Glutamatergic neuron (in vitro differentiated cells): ENCODE measurements at regions not wholly inside any gene's neighbourhood (a gene's known extent, or its start where the extent isn't known, plus 50 kb on each side); places are given as distances from the start of the nearest gene placed in this dataset.

ENCODE experiments used
- DNase-seq: peaks from one replicate; pipeline ENCODE4 v3.0.0; 2022
- H3K27ac Mint-ChIP-seq: one replicate; pipeline ENCODE4 v1.8.0; 2020; ENCODE audit warnings: mild to moderate bottlenecking, mixed read lengths, inconsistent platforms; ENCODE audit not compliant: unreplicated experiment
- H3K27me3 Mint-ChIP-seq: one replicate; pipeline ENCODE4 v1.8.0; 2020; ENCODE audit warnings: mild to moderate bottlenecking, moderate library complexity, mixed read lengths, inconsistent platforms; ENCODE audit not compliant: unreplicated experiment
- H3K36me3 Mint-ChIP-seq: one replicate; pipeline ENCODE4 v1.8.0; 2020; ENCODE audit warnings: mild to moderate bottlenecking, mixed read lengths, inconsistent platforms; ENCODE audit not compliant: unreplicated experiment
- H3K4me1 Mint-ChIP-seq: one replicate; pipeline ENCODE4 v1.8.0; 2020; ENCODE audit warnings: mild to moderate bottlenecking, low read depth, mixed read lengths, inconsistent platforms; ENCODE audit not compliant: unreplicated experiment
- H3K4me3 Mint-ChIP-seq: one replicate; pipeline ENCODE4 v1.8.0; 2020; ENCODE audit warnings: mild to moderate bottlenecking, mixed read lengths, inconsistent platforms; ENCODE audit not compliant: unreplicated experiment
- H3K9me3 Mint-ChIP-seq: one replicate; pipeline ENCODE4 v1.8.0; 2020; ENCODE audit warnings: mild to moderate bottlenecking, moderate library complexity, mixed read lengths, inconsistent platforms; ENCODE audit not compliant: unreplicated experiment
- CTCF ChIP-seq: fragments of 200-600 bp; sonication (generic); IDR thresholded peaks from one replicate; pipeline ENCODE4 v1.5.0; 2021; ENCODE audit not compliant: partially characterized antibody, unreplicated experiment

DNA sequence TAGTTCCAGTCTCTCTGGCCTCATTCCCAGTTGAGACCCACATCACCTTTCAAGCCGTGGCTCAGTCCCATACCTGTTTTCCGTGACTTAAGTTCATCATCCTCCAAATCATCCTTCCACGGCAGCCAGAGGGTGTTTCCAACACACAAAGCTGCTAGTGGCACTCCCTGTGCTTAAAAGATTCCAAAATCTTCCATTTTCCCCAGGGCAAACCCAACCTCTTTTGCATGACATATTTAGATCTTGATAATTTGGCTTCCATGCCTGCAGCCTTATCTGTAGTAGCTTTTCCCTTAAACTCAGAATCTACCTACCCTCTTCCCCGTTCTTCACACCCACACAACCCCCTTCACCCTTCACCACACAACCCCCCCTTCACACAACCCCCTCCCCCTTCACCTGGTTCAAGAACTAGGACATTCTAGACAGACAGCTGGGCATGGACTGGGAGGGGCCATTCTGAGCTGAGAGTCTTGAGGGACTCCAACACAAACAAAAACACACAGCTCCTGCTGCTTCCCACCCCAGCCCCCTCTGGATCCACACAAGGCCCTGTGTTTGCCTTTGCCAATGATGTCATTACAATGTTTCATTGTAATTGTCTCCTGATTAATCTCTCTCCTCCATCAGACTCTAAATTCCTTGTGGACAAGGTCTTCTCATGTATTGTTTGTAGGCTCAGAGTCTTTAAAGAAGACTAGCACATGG lies 268.2 kb downstream of the SH3GL2 start:
- Mint-ChIP-seq H3K9me3 (peaks cover 8% of the 10 kb centered on the region), H3K4me1 (peaks cover 2% of the 10 kb centered on the region), H3K27me3 (no peaks in the 10 kb centered on the region), H3K36me3 (peaks cover 6% of the 10 kb centered on the region), H3K4me3 (no peak overlapping the region), H3K27ac (no peak overlapping the region)
- DNase-seq: no peak
- TF ChIP-seq CTCF: no peak

DNA sequence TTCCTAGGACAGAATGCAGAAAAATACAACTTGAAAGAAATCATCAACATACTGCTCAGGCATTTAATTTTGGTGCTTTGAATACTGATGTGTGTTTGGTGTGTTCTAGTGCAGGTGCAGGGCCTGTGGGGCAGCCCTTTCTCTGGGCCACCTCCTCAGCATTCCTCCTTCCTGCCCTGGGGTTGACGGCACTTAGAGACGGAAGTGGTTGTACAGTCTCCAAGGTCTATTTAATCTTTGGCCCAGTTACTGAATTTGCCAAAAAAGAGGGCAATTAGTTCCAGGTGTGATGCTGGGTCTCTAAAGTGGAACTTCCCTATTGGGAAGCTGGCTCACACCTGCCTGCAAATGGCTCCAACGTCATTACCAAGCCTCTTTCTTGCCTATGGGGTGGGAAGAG lies 269.0 kb downstream of the SH3GL2 start:
- Mint-ChIP-seq H3K36me3 (peaks cover 6% of the 10 kb centered on the region), H3K9me3 (peaks cover 8% of the 10 kb centered on the region), H3K4me1 (peaks cover 4% of the 10 kb centered on the region), H3K4me3 (no peak overlapping the region), H3K27ac (no peak overlapping the region), H3K27me3 (no peaks in the 10 kb centered on the region)
- DNase-seq: no peak
- TF ChIP-seq CTCF: no peak

DNA sequence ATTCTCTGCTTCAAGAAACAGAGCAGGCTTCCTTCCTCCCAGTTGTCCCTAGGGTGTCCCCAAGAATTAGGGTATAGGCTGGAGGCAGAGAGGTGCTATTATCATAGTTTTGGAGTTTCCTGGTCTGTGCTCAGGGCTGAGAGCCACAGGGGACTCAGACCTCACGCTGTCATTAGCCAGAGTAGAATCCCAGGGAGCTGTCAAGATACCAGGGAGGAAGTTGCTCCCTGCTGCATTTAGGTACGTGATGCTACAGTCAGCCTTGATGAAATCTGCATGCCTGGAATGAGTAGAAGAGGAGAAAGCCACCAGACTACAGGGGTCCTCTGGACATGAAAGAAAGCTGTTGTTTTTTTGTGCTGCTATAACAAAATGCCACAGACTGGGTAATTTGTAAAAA lies 273.2 kb downstream of the SH3GL2 start:
- H3K9me3 Mint-ChIP-seq: no peaks in the 10 kb centered on the region
- H3K27ac Mint-ChIP-seq: no peak overlapping the region
- H3K4me3 Mint-ChIP-seq: no peak overlapping the region

DNA sequence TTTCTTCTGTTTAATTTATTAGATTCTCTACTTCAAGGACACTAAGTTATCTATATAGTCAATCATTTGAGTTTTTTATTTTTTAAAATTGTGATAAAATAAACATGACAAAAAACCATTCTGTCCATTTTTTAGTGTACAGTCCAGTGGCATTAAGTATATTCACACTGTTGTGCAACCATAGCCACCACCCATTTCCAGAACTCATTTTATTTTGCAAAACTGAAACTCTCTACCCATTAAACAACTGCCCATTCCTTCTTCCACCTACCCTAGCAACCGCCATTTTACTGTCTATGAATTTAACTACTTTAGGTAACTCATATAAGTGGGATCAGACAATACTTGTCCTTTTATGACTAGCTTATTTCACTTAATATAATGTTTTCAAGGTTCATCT lies 275.6 kb downstream of the SH3GL2 start:
- no peak for DNase-seq
- Mint-ChIP-seq H3K9me3 (no peaks in the 10 kb centered on the region), H3K4me1 (peaks cover 4% of the 10 kb centered on the region), H3K27me3 (no peaks in the 10 kb centered on the region), H3K27ac (no peak overlapping the region), H3K36me3 (no peaks in the 10 kb centered on the region), H3K4me3 (no peak overlapping the region)
- no peak for TF ChIP-seq CTCF

More for the DNA sequence above, 273.2 kb downstream of the SH3GL2 start:
- H3K27me3 Mint-ChIP-seq: no peaks in the 10 kb centered on the region
- TF ChIP-seq CTCF: no peak
- no peaks in the 10 kb centered on the region for H3K36me3 Mint-ChIP-seq
- peaks cover 4% of the 10 kb centered on the region for H3K4me1 Mint-ChIP-seq
- no peak for DNase-seq

DNA sequence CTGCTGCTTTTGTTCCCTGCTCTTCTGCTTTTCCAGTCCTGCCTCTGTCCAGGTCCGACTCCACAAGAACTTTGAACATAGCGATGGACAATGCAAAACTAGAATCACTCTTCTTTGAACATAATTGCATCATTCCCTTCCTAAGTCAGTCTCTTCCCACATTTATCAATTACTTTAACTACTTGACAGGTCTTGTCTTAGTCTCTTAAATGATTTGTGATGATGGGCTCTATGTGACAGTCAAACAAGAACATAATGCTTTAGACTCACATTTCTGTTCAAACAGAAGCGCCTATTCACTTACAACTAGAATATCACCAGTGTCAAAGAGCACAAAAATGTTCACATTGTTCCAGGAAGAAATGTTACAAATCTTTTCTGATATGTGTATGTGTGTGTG lies 278.1 kb downstream of the SH3GL2 start:
- no peaks in the 10 kb centered on the region for H3K27me3 Mint-ChIP-seq
- no peak for TF ChIP-seq CTCF
- H3K36me3 Mint-ChIP-seq: no peaks in the 10 kb centered on the region
- DNase-seq: no peak
- peaks cover 2% of the 10 kb centered on the region for H3K4me1 Mint-ChIP-seq
- no peaks in the 10 kb centered on the region for H3K9me3 Mint-ChIP-seq
- no peak overlapping the region for H3K4me3 Mint-ChIP-seq
- H3K27ac Mint-ChIP-seq: no peak overlapping the region
